IMR-90 (cell line): ENCODE measurements at regions not wholly inside any gene's neighbourhood (a gene's known extent, or its start where the extent isn't known, plus 50 kb on each side); places are given as distances from the start of the nearest gene placed in this dataset.

Experiments used
- ATAC-seq: fragments of 200-7000 bp; cut with Tn5 transposase; 2 replicates; pipeline ENCODE4 v1.9.1; 2020; ENCODE audit warnings: low read depth, mild to moderate bottlenecking, moderate library complexity
- BruUV-seq: library from RNA; stranded (reverse); fragments of 400-500 nt; replicated peaks from 2 replicates; lab custom pipeline; 2021; lab: Mats Ljungman, UMichigan
- CTCF ChIA-PET: fragments of 300-600 bp; formaldehyde crosslinking; extraction: SDS; loops from one replicate; lab custom pipeline; 2021; ENCODE audit warnings: antibody characterized with exemption; lab: Yijun Ruan, JAX
- POLR2A ChIA-PET: fragments of 300-600 bp; sonication (Branson Sonifier 250); formaldehyde crosslinking; loops from one replicate; lab custom pipeline; 2022; ENCODE audit warnings: antibody characterized with exemption; ENCODE audit not compliant: unreplicated experiment; lab: Charles Lee
- DNase-seq: peaks from one replicate; pipeline ENCODE4 v3.0.0; 2013
- H2AFZ ChIP-seq: replicated peaks from 2 replicates; pipeline ENCODE3; 2013; ENCODE audit warnings: low read length, mild to moderate bottlenecking; ENCODE audit not compliant: poor library complexity
- H2AK5ac ChIP-seq: 2 replicates; pipeline ENCODE4 v1.6.1; 2013; ENCODE audit warnings: low read depth, low read length, inconsistent platforms
- H2AK9ac ChIP-seq: replicated peaks from 2 replicates; pipeline ENCODE3; 2013; ENCODE audit warnings: mild to moderate bottlenecking, low read depth, low read length, moderate library complexity; ENCODE audit not compliant: poor library complexity
- H2BK120ac ChIP-seq: 2 replicates; pipeline ENCODE4 v1.6.1; 2013; ENCODE audit warnings: low read depth, low read length, inconsistent platforms
- H2BK15ac ChIP-seq: 3 replicates; pipeline ENCODE4 v1.6.1; 2013; ENCODE audit warnings: low read depth, low read length, inconsistent platforms
- H2BK20ac ChIP-seq: 2 replicates; pipeline ENCODE4 v1.6.1; 2013; ENCODE audit warnings: low read depth, mild to moderate bottlenecking, inconsistent platforms, low read length, moderate library complexity
- H2BK5ac ChIP-seq: 2 replicates; pipeline ENCODE4 v1.6.1; 2013; ENCODE audit warnings: mild to moderate bottlenecking, low read depth, low read length, inconsistent platforms; ENCODE audit not compliant: poor library complexity, severe bottlenecking
- H3K14ac ChIP-seq: replicated peaks from 2 replicates; pipeline ENCODE4 v1.6.1; 2013; ENCODE audit warnings: low read depth, low read length, inconsistent platforms
- H3K18ac ChIP-seq: 2 replicates; pipeline ENCODE4 v1.6.1; 2013; ENCODE audit warnings: low read depth, low read length, control low read depth
- H3K23ac ChIP-seq: 2 replicates; pipeline ENCODE4 v1.6.1; 2013; ENCODE audit warnings: low read depth, low read length, inconsistent platforms
- H3K27ac ChIP-seq: 2 replicates; pipeline ENCODE4 v1.5.1; 2013; ENCODE audit warnings: mild to moderate bottlenecking, control low read depth, low read length; ENCODE audit not compliant: insufficient read depth
- H3K27me3 ChIP-seq: 2 replicates; pipeline ENCODE4 v1.6.1; 2013; ENCODE audit warnings: low read length; ENCODE audit not compliant: control insufficient read depth, insufficient read depth
- H3K36me3 ChIP-seq: 2 replicates; pipeline ENCODE4 v1.6.1; 2013; ENCODE audit warnings: low read length, mixed read lengths; ENCODE audit not compliant: control insufficient read depth, insufficient read depth
- H3K4ac ChIP-seq: 2 replicates; pipeline ENCODE4 v1.6.1; 2013; ENCODE audit warnings: low read depth, low read length, inconsistent platforms
- H3K4me1 ChIP-seq: 2 replicates; pipeline ENCODE4 v1.6.1; 2013; ENCODE audit warnings: low read length, mixed read lengths; ENCODE audit not compliant: control insufficient read depth, insufficient read depth
- H3K4me2 ChIP-seq: 2 replicates; pipeline ENCODE4 v1.6.1; 2013; ENCODE audit warnings: low read depth, mild to moderate bottlenecking, control low read depth, low read length, moderate library complexity
- H3K4me3 ChIP-seq: 2 replicates; pipeline ENCODE4 v1.5.1; 2013; ENCODE audit warnings: low read depth, mild to moderate bottlenecking, control low read depth, low read length, moderate library complexity; ENCODE audit not compliant: insufficient read depth
- H3K56ac ChIP-seq: 2 replicates; pipeline ENCODE4 v1.6.1; 2013; ENCODE audit warnings: low read length, inconsistent platforms; ENCODE audit not compliant: insufficient read depth; ENCODE audit errors: extremely low read depth
- H3K79me1 ChIP-seq, 2 experiments: 2 replicates each; pipeline ENCODE4 v1.6.1; 2013; ENCODE audit warnings: low read length in 2 of 2, inconsistent platforms in 1 of 2, low read depth in 1 of 2
- H3K9ac ChIP-seq: 2 replicates; pipeline ENCODE4 v1.6.1; 2013; ENCODE audit warnings: low read depth, low read length, control low read depth
- H3K9me1 ChIP-seq: 2 replicates; pipeline ENCODE4 v1.6.1; 2013; ENCODE audit warnings: low read length, inconsistent platforms; ENCODE audit not compliant: insufficient read depth
- H3K9me3 ChIP-seq: 2 replicates; pipeline ENCODE4 v1.6.1; 2013; ENCODE audit warnings: low read length; ENCODE audit not compliant: control insufficient read depth, insufficient read depth
- H4K20me1 ChIP-seq: 2 replicates; pipeline ENCODE4 v1.6.1; 2013; ENCODE audit warnings: low read length, inconsistent platforms; ENCODE audit not compliant: insufficient read depth
- H4K5ac ChIP-seq: 2 replicates; pipeline ENCODE4 v1.6.1; 2013; ENCODE audit warnings: mild to moderate bottlenecking, low read depth, low read length, control low read depth
- H4K8ac ChIP-seq, 2 experiments: 2 replicates each; pipeline ENCODE4 v1.6.1; 2013; ENCODE audit warnings: low read depth in 2 of 2, low read length in 2 of 2, control low read depth in 1 of 2, inconsistent platforms in 1 of 2
- H4K91ac ChIP-seq: 2 replicates; pipeline ENCODE4 v1.6.1; 2013; ENCODE audit warnings: low read depth, low read length, inconsistent platforms; ENCODE audit not compliant: insufficient read depth
- BHLHE40 ChIP-seq: fragments of 150-350 bp; IDR thresholded peaks from 2 replicates; pipeline ENCODE4 v1.6.1; 2016; ENCODE audit warnings: mild to moderate bottlenecking, low read depth, low read length
- CEBPB ChIP-seq: IDR thresholded peaks from 2 replicates; pipeline ENCODE4 v1.6.1; 2012; ENCODE audit warnings: low read depth, low read length, improper control_type of control experiment
- CTCF ChIP-seq: conservative IDR thresholded peaks from 2 replicates; pipeline ENCODE4 v1.5.1; 2012; ENCODE audit warnings: mild to moderate bottlenecking, low read depth, low read length, improper control_type of control experiment
- ELK1 ChIP-seq: fragments of 150-350 bp; IDR thresholded peaks from 2 replicates; pipeline ENCODE4 v1.6.1; 2016; ENCODE audit warnings: low read depth, mild to moderate bottlenecking, low read length, moderate library complexity, borderline replicate concordance
- FOS ChIP-seq: fragments of 150-350 bp; IDR thresholded peaks from 2 replicates; pipeline ENCODE4 v1.6.1; 2016; ENCODE audit warnings: low read depth, low read length
- MAFK ChIP-seq: IDR thresholded peaks from 2 replicates; pipeline ENCODE4 v1.6.1; 2012; ENCODE audit warnings: low read depth, low read length, improper control_type of control experiment
- MXI1 ChIP-seq: IDR thresholded peaks from 2 replicates; pipeline ENCODE4 v1.6.1; 2012; ENCODE audit warnings: low read depth, mild to moderate bottlenecking, low read length, moderate library complexity, borderline replicate concordance
- NFE2L2 ChIP-seq: fragments of 150-350 bp; IDR thresholded peaks from 2 replicates; pipeline ENCODE4 v1.6.1; 2016; ENCODE audit warnings: low read depth, mild to moderate bottlenecking, low read length
- POLR2A ChIP-seq: IDR thresholded peaks from 2 replicates; pipeline ENCODE4 v1.6.1; 2012; ENCODE audit warnings: mild to moderate bottlenecking, low read depth, low read length
- RAD21 ChIP-seq: IDR thresholded peaks from 2 replicates; pipeline ENCODE4 v1.6.1; 2012; ENCODE audit warnings: low read length, improper control_type of control experiment
- RFX5 ChIP-seq: IDR thresholded peaks from 2 replicates; pipeline ENCODE4 v1.8.0; 2012; ENCODE audit warnings: low read depth, mild to moderate bottlenecking, low read length, moderate library complexity
- SMC3 ChIP-seq: fragments of 150-350 bp; IDR thresholded peaks from 2 replicates; pipeline ENCODE4 v1.6.1; 2016; ENCODE audit warnings: low read depth, mild to moderate bottlenecking, antibody characterized with exemption, low read length, moderate library complexity
- USF2 ChIP-seq: fragments of 150-350 bp; IDR thresholded peaks from 2 replicates; pipeline ENCODE4 v1.6.1; 2017; ENCODE audit warnings: mild to moderate bottlenecking, antibody characterized with exemption, low read length, low read depth
- WGBS, 2 experiments: methylation state at CpG; one replicate each; pipeline versions ENCODE4 v1.1.5 to v1.1.7; 2013; ENCODE audit warnings: missing lambda C conversion rate in 2 of 2; ENCODE audit not compliant: insufficient read length in 1 of 2; ENCODE audit errors: extremely low coverage in 2 of 2; 5-methylcytosine and 5-hydroxymethylcytosine counted together
- dilution Hi-C: fragments of 300-500 bp; cut with HindIII; formaldehyde crosslinking; loops from one replicate; pipeline ENCODE4 v1.14.3; 2018; ENCODE audit warnings: low sequenced_read_pairs; ENCODE audit not compliant: unreplicated experiment
- in situ Hi-C: fragments of 300-500 bp; cut with MboI; formaldehyde crosslinking; loops from 3 replicates; pipeline ENCODE4 v1.14.3; 2019; ENCODE audit warnings: low sequenced_read_pairs, inconsistent platforms, mixed read lengths
- intact Hi-C: fragments of 100-400 bp; cut with micrococcal nuclease; formaldehyde crosslinking; loops from 2 replicates; pipeline ENCODE4 v1.10.0; 2022

GRCh38 chr3:110859336-110859735 lies 212.3 kb upstream of the NECTIN3 start:
- Histone ChIP-seq H4K20me1 (no peaks in the 10 kb centered on the region), H2BK5ac (no peak overlapping the region), H2AK9ac (no peak overlapping the region), H3K4me1 (no peaks in the 10 kb centered on the region), H3K18ac (no peak overlapping the region), H3K4me3 (no peak overlapping the region), H3K14ac (no peak overlapping the region), H3K56ac (no peak overlapping the region), H3K9me1 (no peaks in the 10 kb centered on the region), H3K9ac (no peak overlapping the region), H3K4me2 (no peak overlapping the region), H2AFZ (no peak overlapping the region), H2BK15ac (no peak overlapping the region), H4K8ac (no peak overlapping the region), H2AK5ac (no peak overlapping the region), H3K79me1 (no peaks in the 10 kb centered on the region), H3K23ac (no peak overlapping the region), H3K9me3 (no peaks in the 10 kb centered on the region), H4K5ac (no peak overlapping the region), H3K4ac (no peak overlapping the region), H3K27me3 (no peaks in the 10 kb centered on the region), H2BK120ac (no peak overlapping the region), H3K27ac (no peak overlapping the region), H2BK20ac (no peak overlapping the region), H4K91ac (no peak overlapping the region), H3K36me3 (no peaks in the 10 kb centered on the region)
- CTCF ChIA-PET = no interaction called here
- no CpG with 5 or more reads among the region's 5 CpGs for WGBS, 2 experiments
- intact Hi-C loops (no loop called here), dilution Hi-C loops (no loop called here), in situ Hi-C loops (no loop called here)
- DNase-seq (no peak), ATAC-seq (no peak)
- POLR2A ChIA-PET = no interaction called here
- BruUV-seq = no TSS peak
- TF ChIP-seq MXI1 (no peak), USF2 (no peak), BHLHE40 (no peak), SMC3 (no peak), MAFK (no peak), FOS (no peak), CTCF (no peak), NFE2L2 (no peak), RAD21 (no peak), POLR2A (no peak), RFX5 (no peak), CEBPB (no peak), ELK1 (no peak)
